Gastroesophageal sphincter (tissue), 3 donors: ENCODE measurements at regions not wholly inside any gene's neighbourhood (a gene's known extent, or its start where the extent isn't known, plus 50 kb on each side); places are given as distances from the start of the nearest gene placed in this dataset.

Source experiments
- EP300 ChIP-seq: sonication (generic); formaldehyde crosslinking; IDR thresholded peaks from one replicate; pipeline ENCODE4 v1.6.1; 2017; ENCODE audit warnings: antibody characterized with exemption, mild to moderate bottlenecking
- POLR2A ChIP-seq, 2 donors: fragments of 450-650 bp; IDR thresholded peaks; one replicate each; pipeline ENCODE4 v1.6.1; 2017; ENCODE audit warnings: antibody characterized with exemption in 2 of 2, mild to moderate bottlenecking in 2 of 2, moderate library complexity in 1 of 2
- POLR2AphosphoS5 ChIP-seq: sonication (generic); formaldehyde crosslinking; IDR thresholded peaks from one replicate; pipeline ENCODE4 v1.6.1; 2017; ENCODE audit warnings: antibody characterized with exemption
- TF ChIP-seq, protein P1 (sequence below), 4 experiments: fragments of 200-600 bp in 2 of 4; fragments of 450-650 bp in 2 of 4; sonication (generic) in 1 of 4; IDR thresholded peaks; one replicate each; pipeline ENCODE4 v1.5.1; 2017 to 2019; ENCODE audit warnings: antibody characterized with exemption in 4 of 4, mild to moderate bottlenecking in 2 of 4, moderate library complexity in 2 of 4

DNA sequence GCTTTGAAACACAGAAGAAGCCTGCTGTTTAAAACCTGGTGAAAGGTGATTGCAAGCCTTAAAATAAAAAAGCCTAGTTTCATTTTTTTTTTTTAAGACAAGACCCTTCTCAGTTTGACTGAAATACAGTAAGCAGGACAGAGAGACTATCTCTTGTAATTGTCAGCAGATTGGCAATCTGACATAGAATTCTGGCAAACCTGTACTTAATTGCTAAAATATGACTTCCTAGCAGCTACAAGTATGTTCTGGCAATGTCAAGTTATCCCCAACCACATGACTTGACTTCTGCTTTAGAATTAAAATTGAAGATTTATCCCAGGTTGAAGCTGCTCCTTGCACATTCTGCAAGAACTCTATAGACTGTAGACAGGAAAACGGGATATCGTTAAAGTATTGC, 232.8 kb upstream of the NR2F2 start:
- TF ChIP-seq POLR2A (IDR thresholded peaks at IDR 0.05) (no peak), POLR2AphosphoS5 (no peak), EP300 (no peak)
- TF ChIP-seq, protein P1, sequence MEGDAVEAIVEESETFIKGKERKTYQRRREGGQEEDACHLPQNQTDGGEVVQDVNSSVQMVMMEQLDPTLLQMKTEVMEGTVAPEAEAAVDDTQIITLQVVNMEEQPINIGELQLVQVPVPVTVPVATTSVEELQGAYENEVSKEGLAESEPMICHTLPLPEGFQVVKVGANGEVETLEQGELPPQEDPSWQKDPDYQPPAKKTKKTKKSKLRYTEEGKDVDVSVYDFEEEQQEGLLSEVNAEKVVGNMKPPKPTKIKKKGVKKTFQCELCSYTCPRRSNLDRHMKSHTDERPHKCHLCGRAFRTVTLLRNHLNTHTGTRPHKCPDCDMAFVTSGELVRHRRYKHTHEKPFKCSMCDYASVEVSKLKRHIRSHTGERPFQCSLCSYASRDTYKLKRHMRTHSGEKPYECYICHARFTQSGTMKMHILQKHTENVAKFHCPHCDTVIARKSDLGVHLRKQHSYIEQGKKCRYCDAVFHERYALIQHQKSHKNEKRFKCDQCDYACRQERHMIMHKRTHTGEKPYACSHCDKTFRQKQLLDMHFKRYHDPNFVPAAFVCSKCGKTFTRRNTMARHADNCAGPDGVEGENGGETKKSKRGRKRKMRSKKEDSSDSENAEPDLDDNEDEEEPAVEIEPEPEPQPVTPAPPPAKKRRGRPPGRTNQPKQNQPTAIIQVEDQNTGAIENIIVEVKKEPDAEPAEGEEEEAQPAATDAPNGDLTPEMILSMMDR (IDR thresholded peaks at IDR 0.05) = no peak
